Lower lobe of right lung (tissue), 2 donors: ENCODE measurements at regions not wholly inside any gene's neighbourhood (a gene's known extent, or its start where the extent isn't known, plus 50 kb on each side); places are given as distances from the start of the nearest gene placed in this dataset.

Experiments
- ATAC-seq, 2 donors: fragments of 200-7000 bp; cut with Tn5 transposase; one replicate each; pipeline ENCODE4 v1.9.1; 2020 to 2022; ENCODE audit warnings: mild to moderate bottlenecking in 2 of 2, moderate library complexity in 2 of 2
- DNase-seq: peaks from one replicate; pipeline ENCODE4 v3.0.0-alpha.2; 2020
- H3K27ac ChIP-seq: fragments of 200-600 bp; one replicate; pipeline ENCODE4 v1.8.0; 2022
- H3K27me3 ChIP-seq: fragments of 200-600 bp; one replicate; pipeline ENCODE4 v1.8.0; 2022; ENCODE audit warnings: low read depth
- H3K36me3 ChIP-seq: fragments of 200-600 bp; one replicate; pipeline ENCODE4 v1.8.0; 2022; ENCODE audit warnings: mild to moderate bottlenecking
- H3K4me1 ChIP-seq: fragments of 200-600 bp; one replicate; pipeline ENCODE4 v1.8.0; 2022
- H3K4me3 ChIP-seq: fragments of 200-600 bp; one replicate; pipeline ENCODE4 v1.8.0; 2022; ENCODE audit warnings: mild to moderate bottlenecking
- H3K9me3 ChIP-seq: fragments of 200-600 bp; one replicate; pipeline ENCODE4 v1.8.0; 2022
- CTCF ChIP-seq: fragments of 200-600 bp; IDR thresholded peaks from one replicate; pipeline ENCODE4 v1.8.0; 2022; ENCODE audit warnings: antibody characterized with exemption, mild to moderate bottlenecking
- intact Hi-C: fragments of 100-400 bp; cut with DNase I; formaldehyde crosslinking; loops from one replicate; pipeline ENCODE4 v1.11.0; 2022
- donor health status: DM: no; HTN: yes; CAD: no; lungs with severe emphysema.

- TF ChIP-seq CTCF: no peak
- intact Hi-C loops: no loop called here
These were observed 225.8 kb upstream of the ARSJ start for GRCh38 chr4:114205261-114205660.

DNA sequence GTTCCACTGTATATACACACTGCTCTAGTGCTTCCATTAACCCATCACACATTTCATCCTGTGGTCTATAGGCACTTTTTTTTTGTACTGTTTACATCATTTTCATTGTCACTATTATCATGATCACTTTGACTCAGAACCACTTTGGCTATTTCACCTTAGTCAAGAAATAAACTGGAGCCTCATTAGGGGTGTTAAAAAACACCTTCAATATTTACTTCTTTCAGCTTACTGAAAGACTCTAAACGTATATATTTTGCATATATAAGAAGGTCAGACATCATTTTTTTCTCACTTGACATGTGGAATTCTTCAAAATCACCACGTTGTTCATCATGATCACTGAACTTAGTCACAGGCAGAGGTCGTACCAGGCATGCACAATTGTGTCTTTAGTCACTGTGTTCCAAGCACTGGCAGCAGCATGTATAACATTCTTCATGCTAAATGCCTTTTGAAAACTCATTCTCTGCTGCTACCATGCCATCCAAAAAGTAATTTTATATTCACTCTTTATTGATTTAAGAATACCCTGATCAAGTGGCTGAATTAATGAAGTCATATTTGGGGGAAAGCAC is 229.2 kb upstream of the ARSJ start:
- no peak for DNase-seq

More at GRCh38 chr4:114205261-114205660, 225.8 kb upstream of the ARSJ start:
- Histone ChIP-seq H3K36me3 (no peaks in the 10 kb centered on the region), H3K27me3 (no peaks in the 10 kb centered on the region), H3K9me3 (no peaks in the 10 kb centered on the region), H3K4me3 (no peak overlapping the region), H3K27ac (no peak overlapping the region), H3K4me1 (no peaks in the 10 kb centered on the region)
- no peak for ATAC-seq
- DNase-seq: no peak

GRCh38 chr4:114209584-114209983 is 230.1 kb upstream of the ARSJ start:
- Histone ChIP-seq H3K36me3 (no peaks in the 10 kb centered on the region), H3K27me3 (no peaks in the 10 kb centered on the region), H3K27ac (no peak overlapping the region), H3K4me3 (no peak overlapping the region), H3K4me1 (no peaks in the 10 kb centered on the region), H3K9me3 (no peaks in the 10 kb centered on the region)
- no peak for TF ChIP-seq CTCF
- DNase-seq (no peak), ATAC-seq (no peak)
- intact Hi-C loops: no loop called here

More for the DNA sequence above, 229.2 kb upstream of the ARSJ start:
- H3K4me3 ChIP-seq: no peak overlapping the region
- H3K4me1 ChIP-seq: no peaks in the 10 kb centered on the region
- no peak for TF ChIP-seq CTCF
- intact Hi-C loops: no loop called here
- no peaks in the 10 kb centered on the region for H3K9me3 ChIP-seq
- H3K27me3 ChIP-seq: no peaks in the 10 kb centered on the region
- no peak overlapping the region for H3K27ac ChIP-seq
- H3K36me3 ChIP-seq: no peaks in the 10 kb centered on the region
- ATAC-seq: no peak

GRCh38 chr4:114211556-114211955 is 232.1 kb upstream of the ARSJ start:
- Histone ChIP-seq H3K27ac (no peak overlapping the region), H3K36me3 (no peaks in the 10 kb centered on the region), H3K9me3 (no peaks in the 10 kb centered on the region), H3K4me3 (no peak overlapping the region), H3K4me1 (no peaks in the 10 kb centered on the region), H3K27me3 (no peaks in the 10 kb centered on the region)
- ATAC-seq: no peak
- DNase-seq: no peak
- no peak for TF ChIP-seq CTCF
- intact Hi-C loops: no loop called here

- no peak overlapping the region for H3K27ac ChIP-seq
- H3K4me3 ChIP-seq: no peak overlapping the region
- no peaks in the 10 kb centered on the region for H3K4me1 ChIP-seq
- no peaks in the 10 kb centered on the region for H3K27me3 ChIP-seq
- no peak for TF ChIP-seq CTCF
- no peaks in the 10 kb centered on the region for H3K9me3 ChIP-seq
- DNase-seq (no peak), ATAC-seq (peak; percentile 21 to 42)
- H3K36me3 ChIP-seq: no peaks in the 10 kb centered on the region
- intact Hi-C loops: no loop called here
These were observed 237.8 kb upstream of the ARSJ start for GRCh38 chr4:114217150-114217817.
